ENCODE measurements at regions not wholly inside any gene's neighbourhood (a gene's known extent, or its start where the extent isn't known, plus 50 kb on each side); places are given as distances from the start of the nearest gene placed in this dataset.

DNA sequence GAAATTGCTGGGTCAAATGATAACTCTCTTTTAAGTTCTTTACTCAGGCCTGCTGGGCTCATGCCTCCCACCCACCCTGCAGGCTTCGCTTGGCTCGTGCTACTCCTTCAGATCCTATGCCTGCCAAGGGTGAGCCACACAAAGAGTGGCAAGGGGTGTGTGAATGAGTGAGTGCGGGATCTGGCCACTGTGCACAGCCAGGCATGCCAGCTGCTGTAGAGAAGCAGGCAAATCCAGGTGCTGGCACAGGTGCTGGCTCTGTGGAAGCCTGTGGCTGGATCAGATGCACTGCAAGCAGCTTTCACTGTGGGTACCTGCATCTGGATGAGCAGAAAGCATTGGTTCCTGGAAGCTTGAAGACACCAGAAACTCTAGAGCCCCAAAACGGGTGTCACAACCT is 1055.7 kb upstream of the EPHA6 start:
- no peak for TF ChIP-seq ZNF529 (tag by site-specific recombination; IDR thresholded peaks at IDR 0.05; ENCODE audit: insufficient replicate concordance)
- TF ChIP-seq ZNF23 (tag by site-specific recombination; IDR thresholded peaks at IDR 0.05; ENCODE audit: borderline replicate concordance): no peak
- TF ChIP-seq, protein P1, sequence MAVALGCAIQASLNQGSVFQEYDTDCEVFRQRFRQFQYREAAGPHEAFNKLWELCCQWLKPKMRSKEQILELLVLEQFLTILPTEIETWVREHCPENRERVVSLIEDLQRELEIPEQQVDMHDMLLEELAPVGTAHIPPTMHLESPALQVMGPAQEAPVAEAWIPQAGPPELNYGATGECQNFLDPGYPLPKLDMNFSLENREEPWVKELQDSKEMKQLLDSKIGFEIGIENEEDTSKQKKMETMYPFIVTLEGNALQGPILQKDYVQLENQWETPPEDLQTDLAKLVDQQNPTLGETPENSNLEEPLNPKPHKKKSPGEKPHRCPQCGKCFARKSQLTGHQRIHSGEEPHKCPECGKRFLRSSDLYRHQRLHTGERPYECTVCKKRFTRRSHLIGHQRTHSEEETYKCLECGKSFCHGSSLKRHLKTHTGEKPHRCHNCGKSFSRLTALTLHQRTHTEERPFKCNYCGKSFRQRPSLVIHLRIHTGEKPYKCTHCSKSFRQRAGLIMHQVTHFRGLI (tag by site-specific recombination; IDR thresholded peaks at IDR 0.05): no peak
- TF ChIP-seq SP3 (tag by site-specific recombination; IDR thresholded peaks at IDR 0.05): no peak
- TF ChIP-seq, protein P2, sequence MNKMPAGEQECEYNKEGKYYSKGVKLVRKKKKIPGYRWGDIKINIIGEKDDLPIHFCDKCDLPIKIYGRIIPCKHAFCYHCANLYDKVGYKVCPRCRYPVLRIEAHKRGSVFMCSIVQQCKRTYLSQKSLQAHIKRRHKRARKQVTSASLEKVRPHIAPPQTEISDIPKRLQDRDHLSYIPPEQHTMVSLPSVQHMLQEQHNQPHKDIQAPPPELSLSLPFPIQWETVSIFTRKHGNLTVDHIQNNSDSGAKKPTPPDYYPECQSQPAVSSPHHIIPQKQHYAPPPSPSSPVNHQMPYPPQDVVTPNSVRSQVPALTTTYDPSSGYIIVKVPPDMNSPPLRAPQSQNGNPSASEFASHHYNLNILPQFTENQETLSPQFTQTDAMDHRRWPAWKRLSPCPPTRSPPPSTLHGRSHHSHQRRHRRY (tag by site-specific recombination; IDR thresholded peaks at IDR 0.05): no peak
- TF ChIP-seq ZNF140 (tag by site-specific recombination; IDR thresholded peaks at IDR 0.05): no peak
- TF ChIP-seq, protein P3, sequence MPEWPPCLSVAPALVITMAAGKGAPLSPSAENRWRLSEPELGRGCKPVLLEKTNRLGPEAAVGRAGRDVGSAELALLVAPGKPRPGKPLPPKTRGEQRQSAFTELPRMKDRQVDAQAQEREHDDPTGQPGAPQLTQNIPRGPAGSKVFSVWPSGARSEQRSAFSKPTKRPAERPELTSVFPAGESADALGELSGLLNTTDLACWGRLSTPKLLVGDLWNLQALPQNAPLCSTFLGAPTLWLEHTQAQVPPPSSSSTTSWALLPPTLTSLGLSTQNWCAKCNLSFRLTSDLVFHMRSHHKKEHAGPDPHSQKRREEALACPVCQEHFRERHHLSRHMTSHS (tag by site-specific recombination; IDR thresholded peaks at IDR 0.05): no peak
- no peak for TF ChIP-seq SETDB1 (IDR thresholded peaks at IDR 0.05; ENCODE audit: insufficient read length, low read length)
- TF ChIP-seq KLF10 (tag by site-specific recombination; IDR thresholded peaks at IDR 0.05): no peak
- TF ChIP-seq ZNF707 (tag by site-specific recombination; IDR thresholded peaks at IDR 0.05): no peak
- no peak for TF ChIP-seq ZNF426 (tag by site-specific recombination; IDR thresholded peaks at IDR 0.05)
- no peak for TF ChIP-seq ZNF175 (tag by site-specific recombination; IDR thresholded peaks at IDR 0.05)
- TF ChIP-seq ZNF19 (tag by site-specific recombination; IDR thresholded peaks at IDR 0.05; ENCODE audit: low read depth): no peak
- TF ChIP-seq, protein P4, sequence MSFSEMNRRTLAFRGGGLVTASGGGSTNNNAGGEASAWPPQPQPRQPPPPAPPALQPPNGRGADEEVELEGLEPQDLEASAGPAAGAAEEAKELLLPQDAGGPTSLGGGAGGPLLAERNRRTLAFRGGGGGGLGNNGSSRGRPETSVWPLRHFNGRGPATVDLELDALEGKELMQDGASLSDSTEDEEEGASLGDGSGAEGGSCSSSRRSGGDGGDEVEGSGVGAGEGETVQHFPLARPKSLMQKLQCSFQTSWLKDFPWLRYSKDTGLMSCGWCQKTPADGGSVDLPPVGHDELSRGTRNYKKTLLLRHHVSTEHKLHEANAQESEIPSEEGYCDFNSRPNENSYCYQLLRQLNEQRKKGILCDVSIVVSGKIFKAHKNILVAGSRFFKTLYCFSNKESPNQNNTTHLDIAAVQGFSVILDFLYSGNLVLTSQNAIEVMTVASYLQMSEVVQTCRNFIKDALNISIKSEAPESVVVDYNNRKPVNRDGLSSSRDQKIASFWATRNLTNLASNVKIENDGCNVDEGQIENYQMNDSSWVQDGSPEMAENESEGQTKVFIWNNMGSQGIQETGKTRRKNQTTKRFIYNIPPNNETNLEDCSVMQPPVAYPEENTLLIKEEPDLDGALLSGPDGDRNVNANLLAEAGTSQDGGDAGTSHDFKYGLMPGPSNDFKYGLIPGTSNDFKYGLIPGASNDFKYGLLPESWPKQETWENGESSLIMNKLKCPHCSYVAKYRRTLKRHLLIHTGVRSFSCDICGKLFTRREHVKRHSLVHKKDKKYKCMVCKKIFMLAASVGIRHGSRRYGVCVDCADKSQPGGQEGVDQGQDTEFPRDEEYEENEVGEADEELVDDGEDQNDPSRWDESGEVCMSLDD (tag by site-specific recombination; IDR thresholded peaks at IDR 0.05): no peak
- no peak for TF ChIP-seq ZNF654 (tag by site-specific recombination; IDR thresholded peaks at IDR 0.05; ENCODE audit: low read depth)
- Histone ChIP-seq H3K36me3 (ENCODE audit: control insufficient read depth in 2 of 2, insufficient read depth in 1 of 2, low read length in 2 of 2) (no peaks in the 10 kb centered on the region), H3K4me3 (ENCODE audit: low read depth, low read length) (no peak overlapping the region), H3K27ac (ENCODE audit: extremely low read depth, low read depth, low read length) (no peak overlapping the region), H3K9me3 (ENCODE audit: control insufficient read depth, insufficient read depth, low read depth, low read length) (no peaks in the 10 kb centered on the region), H3K4me1 (ENCODE audit: control insufficient read depth, insufficient read depth, low read length) (no peaks in the 10 kb centered on the region)
- CTCF ChIA-PET: no interaction called here
- POLR2A ChIA-PET: no interaction called here

DNA sequence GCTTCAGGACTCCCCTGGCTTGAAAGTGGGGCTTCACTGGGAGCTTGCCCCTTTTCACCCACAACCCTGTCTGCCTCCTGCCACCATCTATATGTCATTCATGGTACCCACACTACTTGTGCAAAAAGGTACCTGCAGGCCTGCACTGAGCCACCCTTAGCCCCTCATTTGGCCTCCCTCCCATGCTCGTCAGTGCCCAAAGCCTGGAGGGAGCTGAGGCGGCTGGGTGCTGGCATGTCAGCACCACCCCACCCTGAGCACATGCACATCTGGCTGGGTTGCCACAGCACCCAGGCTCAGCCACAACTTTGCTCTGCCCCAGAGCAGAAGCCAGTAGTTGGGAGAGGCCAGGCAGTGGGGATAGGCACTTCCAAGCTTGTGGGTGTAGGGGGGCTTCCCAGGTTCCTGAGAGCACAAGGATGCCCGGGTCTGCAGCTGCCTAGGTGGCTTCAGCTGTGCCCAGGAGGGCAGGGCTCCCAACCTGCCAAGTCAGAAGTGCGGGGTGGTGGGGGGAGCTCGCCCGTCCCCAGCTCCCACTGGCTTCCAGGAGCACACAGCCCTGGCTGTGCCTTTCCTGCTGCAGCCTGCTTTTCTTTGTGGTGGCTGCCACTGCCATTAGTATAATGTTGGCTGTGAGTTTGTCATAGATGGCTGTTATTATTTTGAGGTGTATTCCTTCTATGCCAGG is 1054.6 kb upstream of the EPHA6 start:
- H3K4me1 ChIP-seq (ENCODE audit: control insufficient read depth, insufficient read depth, low read length): no peaks in the 10 kb centered on the region
- no peak for TF ChIP-seq ZFP69B (tag by site-specific recombination; IDR thresholded peaks at IDR 0.05)
- TF ChIP-seq, protein P5, sequence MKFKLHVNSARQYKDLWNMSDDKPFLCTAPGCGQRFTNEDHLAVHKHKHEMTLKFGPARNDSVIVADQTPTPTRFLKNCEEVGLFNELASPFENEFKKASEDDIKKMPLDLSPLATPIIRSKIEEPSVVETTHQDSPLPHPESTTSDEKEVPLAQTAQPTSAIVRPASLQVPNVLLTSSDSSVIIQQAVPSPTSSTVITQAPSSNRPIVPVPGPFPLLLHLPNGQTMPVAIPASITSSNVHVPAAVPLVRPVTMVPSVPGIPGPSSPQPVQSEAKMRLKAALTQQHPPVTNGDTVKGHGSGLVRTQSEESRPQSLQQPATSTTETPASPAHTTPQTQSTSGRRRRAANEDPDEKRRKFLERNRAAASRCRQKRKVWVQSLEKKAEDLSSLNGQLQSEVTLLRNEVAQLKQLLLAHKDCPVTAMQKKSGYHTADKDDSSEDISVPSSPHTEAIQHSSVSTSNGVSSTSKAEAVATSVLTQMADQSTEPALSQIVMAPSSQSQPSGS (tag by site-specific recombination; IDR thresholded peaks at IDR 0.05; ENCODE audit: low read depth): no peak
- no peak for TF ChIP-seq BCL11A (tag by site-specific recombination; IDR thresholded peaks at IDR 0.05; ENCODE audit: low read depth)
- TF ChIP-seq ZNF174 (tag by site-specific recombination; IDR thresholded peaks at IDR 0.05): no peak
- no peaks in the 10 kb centered on the region for H3K9me3 ChIP-seq (ENCODE audit: control insufficient read depth, insufficient read depth, low read depth, low read length)
- no peaks in the 10 kb centered on the region for H3K36me3 ChIP-seq (ENCODE audit: control insufficient read depth in 2 of 2, insufficient read depth in 1 of 2, low read length in 2 of 2)
- POLR2A ChIA-PET: no interaction called here
- H3K4me3 ChIP-seq (ENCODE audit: low read depth, low read length): no peak overlapping the region
- CTCF ChIA-PET: no interaction called here
- no peak overlapping the region for H3K27ac ChIP-seq (ENCODE audit: extremely low read depth, low read depth, low read length)

Measured in HEK293 (cell line).